Bone marrow (tissue), 2 donors: ENCODE measurements at regions not wholly inside any gene's neighbourhood (a gene's known extent, or its start where the extent isn't known, plus 50 kb on each side); places are given as distances from the start of the nearest gene placed in this dataset.
"Not testable (repeated sequence)": the region's sequence is repeated elsewhere in the genome, so short reads cannot be mapped to it uniquely, and the experiment has no call there.

Experiments used
- DNase-seq, 2 donors: peaks; one replicate each; lab custom pipeline; 2025; lab: John Stamatoyannopoulos, UW

- no peak for DNase-seq
Measured at GRCh38 chr2:156005999-156006712, 326.4 kb downstream of the NR4A2 start.

DNA sequence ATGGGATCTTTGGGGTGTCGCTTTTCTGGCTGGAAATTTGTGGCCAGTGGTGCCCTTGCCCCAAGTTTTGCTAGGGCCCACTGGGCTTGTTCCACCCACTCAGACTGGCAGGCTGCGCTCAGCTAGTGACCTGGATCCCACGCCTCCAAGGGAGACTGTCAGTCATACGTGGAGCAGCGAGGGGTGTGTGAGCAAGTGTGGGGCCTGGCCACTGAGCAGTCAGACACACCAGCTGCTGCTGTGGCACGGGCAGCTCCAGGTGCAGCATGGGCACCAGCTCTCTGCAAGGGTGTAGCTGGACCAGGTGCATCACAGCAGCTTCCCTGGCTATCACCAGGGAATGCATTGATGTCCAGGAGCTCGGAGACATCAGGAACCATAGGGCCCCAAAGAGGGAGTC, 327.0 kb downstream of the NR4A2 start:
- DNase-seq: no peak

- DNase-seq: no peak
Measured at GRCh38 chr2:156004459-156004858, 328.1 kb downstream of the NR4A2 start.

GRCh38 chr2:156003780-156004179, 328.7 kb downstream of the NR4A2 start:
- no peak for DNase-seq

- DNase-seq: no peak
Measured at GRCh38 chr2:156001851-156002250, 330.7 kb downstream of the NR4A2 start.

GRCh38 chr2:155997538-155997937, 335.0 kb downstream of the NR4A2 start:
- DNase-seq: no peak

- no peak for DNase-seq
Measured at GRCh38 chr2:155994315-155994714, 338.2 kb downstream of the NR4A2 start.

GRCh38 chr2:155983845-155984244, 348.7 kb downstream of the NR4A2 start:
- DNase-seq: no peak

DNA sequence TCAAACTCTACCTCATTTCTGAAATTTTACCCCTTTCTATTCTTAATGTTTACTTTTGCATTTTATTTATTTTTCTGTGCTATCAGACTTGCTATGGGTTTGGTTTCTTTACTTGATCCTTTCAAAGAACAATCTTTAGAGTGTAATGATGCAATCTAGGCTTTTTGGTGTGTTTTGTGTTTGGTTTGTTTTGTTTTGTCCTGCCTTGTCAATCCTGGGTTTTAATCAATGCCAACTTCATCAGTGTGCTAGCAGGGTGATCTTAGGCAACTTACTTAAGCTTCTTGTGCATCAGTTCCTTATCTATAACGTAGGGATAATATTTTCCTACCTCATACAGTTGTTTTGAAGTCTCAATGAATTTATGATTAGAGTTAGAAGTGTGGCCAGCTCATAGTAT, 350.4 kb downstream of the NR4A2 start:
- no peak for DNase-seq

GRCh38 chr2:155980941-155981560, 351.5 kb downstream of the NR4A2 start:
- no peak for DNase-seq

GRCh38 chr2:155975734-155976133, 356.8 kb downstream of the NR4A2 start:
- DNase-seq: no peak

DNA sequence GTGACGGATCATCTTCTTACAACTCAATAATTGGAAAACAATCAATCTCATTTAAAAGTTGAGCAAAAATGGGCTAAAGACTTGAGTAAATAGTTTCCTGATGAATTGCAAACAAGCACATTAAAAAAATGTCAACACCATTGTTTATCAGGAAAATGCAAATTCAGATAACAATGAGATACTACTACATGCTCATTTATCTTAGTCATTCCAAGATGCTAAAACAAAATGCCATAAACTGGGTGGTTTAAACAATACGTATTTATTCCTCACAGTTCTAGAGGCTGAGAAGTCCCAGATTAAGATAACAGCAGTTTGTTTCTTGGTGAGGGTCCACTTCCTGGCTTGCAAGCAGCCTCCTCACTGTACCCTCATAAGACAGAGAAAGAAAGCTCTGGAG, 359.6 kb downstream of the NR4A2 start:
- no peak for DNase-seq

DNA sequence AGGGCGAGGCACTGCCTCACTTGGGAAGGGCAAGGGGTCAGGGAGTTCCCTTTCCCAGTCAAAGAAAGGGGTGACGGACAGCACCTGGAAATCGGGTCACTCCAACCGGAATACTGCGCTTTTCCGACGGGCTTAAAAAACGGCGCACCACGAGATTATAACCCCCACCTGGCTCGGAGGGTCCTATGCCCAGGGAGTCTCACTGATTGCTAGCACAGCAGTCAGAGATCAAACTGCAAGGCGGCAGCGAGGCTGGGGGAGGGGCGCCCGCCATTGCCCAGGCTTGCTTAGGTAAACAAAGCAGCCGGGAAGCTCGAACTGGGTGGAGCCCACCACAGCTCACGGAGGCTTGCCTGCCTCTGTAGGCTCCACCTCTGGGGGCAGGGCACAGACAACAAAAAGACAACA, 366.5 kb downstream of the NR4A2 start:
- DNase-seq: not testable (repeated sequence)

DNA sequence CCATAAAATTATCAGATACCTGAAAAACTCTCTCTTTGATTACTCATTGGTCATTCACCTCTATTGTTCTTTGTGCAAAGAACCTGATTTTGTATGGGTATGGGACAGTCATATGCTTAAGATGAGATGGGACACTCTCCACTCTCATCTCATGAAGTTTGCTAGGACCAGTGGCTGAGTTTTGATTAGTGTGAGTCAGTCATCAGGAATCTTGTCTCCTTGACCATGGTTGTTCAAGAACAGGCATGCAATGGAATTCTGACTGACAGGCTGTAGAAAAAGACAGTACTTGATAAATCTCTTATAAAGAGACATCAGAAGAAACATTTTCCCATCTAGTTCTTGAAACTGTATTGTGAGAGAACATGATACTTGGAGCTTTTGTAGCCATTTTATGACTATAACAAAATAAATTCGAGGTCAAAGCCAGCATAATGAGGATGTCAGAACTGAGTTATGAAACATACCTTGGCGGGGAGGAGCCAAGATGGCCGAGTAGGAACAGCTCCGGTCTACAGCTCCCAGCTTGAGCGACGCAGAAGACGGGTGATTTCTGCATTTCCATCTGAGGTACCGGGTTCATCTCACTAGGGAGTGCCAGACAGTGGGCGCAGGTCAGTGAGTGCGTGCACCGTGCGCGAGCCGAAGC, 367.0 kb downstream of the NR4A2 start:
- no peak for DNase-seq

- DNase-seq: no peak
Measured at GRCh38 chr2:155961641-155962040, 370.9 kb downstream of the NR4A2 start.

GRCh38 chr2:155958834-155959233, 373.7 kb downstream of the NR4A2 start:
- no peak for DNase-seq

DNA sequence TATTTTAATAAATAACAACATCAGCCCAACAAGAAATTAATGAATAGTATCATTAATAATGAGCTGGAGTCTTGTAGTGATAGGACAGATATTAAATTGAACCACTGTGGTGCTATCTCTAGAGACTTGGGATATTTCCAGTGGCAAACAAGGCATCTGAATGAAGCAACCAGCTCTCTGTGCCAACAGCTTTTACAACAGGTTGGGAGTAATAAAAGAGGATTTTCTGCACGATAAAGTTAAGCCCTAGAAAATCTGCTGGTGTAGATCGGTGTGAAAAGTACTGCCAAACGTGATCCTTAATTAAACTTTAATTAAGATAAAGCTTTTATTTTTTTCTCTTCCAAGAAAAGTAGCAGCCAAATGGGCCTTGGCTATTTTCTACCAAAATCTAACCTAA, 385.5 kb downstream of the NR4A2 start:
- no peak for DNase-seq

DNA sequence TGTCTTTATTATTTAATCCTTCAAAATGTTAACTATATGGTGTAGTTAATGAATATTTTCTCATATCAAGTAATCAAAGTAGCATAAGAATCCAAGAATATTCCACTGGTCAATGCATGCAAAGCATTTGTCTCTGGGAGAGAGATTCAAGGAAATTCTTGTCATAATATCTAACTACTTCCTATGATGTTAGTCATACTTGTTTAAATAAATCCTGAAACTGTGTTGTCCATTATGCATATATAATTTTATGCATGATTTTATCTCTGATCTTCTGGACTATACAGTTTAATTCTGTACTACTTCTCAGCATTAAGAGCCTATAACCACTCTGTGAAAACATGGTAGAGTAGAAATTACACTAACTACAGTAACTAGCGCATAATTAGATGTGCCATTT, 388.3 kb downstream of the NR4A2 start:
- no peak for DNase-seq

DNA sequence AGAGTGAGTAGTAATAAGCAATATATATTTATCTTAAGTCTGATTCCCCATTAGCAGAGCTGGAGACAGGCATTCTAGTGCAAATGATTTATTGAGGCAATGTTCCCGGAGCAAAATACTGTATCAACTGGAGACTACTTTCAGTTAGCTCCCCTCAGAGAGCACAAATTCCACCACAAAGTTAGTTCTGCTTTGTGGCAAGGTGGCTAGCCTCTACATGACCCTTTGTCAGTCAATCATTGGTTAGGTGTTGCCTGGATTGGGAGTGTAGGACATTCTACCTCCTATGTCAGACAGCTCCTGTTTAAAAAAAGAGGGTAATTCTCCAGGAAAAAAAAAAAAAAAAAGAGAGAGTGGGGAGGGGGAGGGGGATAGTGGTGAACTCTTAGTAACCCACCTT, 402.2 kb downstream of the NR4A2 start:
- DNase-seq: no peak

- DNase-seq: no peak
Measured at GRCh38 chr2:155917380-155917779, 415.1 kb downstream of the NR4A2 start.

DNA sequence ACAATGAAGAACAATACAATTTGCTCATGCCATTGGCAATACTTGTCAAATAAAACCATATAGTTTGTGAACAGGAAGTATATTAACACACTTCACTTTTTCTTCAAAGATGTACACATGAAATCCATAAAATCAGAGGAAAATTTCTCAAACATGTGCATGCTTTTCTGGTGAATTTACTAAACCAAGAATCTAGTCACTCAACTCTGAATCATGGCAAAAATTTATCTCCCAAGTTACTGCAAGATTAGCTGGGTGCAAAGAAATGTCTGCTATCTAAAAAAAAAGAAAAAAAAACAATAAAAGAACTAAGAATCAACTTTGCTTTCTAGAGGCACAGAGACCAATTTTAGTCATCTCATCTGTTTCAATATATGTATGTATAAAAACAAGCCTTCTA, 419.2 kb downstream of the NR4A2 start:
- DNase-seq: no peak

- no peak for DNase-seq
Measured at GRCh38 chr2:155908567-155908966, 424.0 kb downstream of the NR4A2 start.

- DNase-seq: no peak
Measured at GRCh38 chr2:155907211-155907610, 425.3 kb downstream of the NR4A2 start.
